ENCODE measurements at regions not wholly inside any gene's neighbourhood (a gene's known extent, or its start where the extent isn't known, plus 50 kb on each side); places are given as distances from the start of the nearest gene placed in this dataset.

GRCh38 chr17:6314311-6314710, 120.6 kb downstream of the AIPL1 start:
- 61 to 73% methylated on average over 3 of the region's 3 CpGs for WGBS, 2 donors
- H3K4me3 ChIP-seq, result no peak overlapping the region
- H3K9me3 ChIP-seq, result peaks cover 0 to under 1% (median 0%) of the 10 kb centered on the region in 4 donors
- H3K4me1 ChIP-seq, result no peaks in the 10 kb centered on the region
- H3K27me3 ChIP-seq, result no peaks in the 10 kb centered on the region
- no peak overlapping the region for H3K27ac ChIP-seq
- H3K36me3 ChIP-seq, result no peaks in the 10 kb centered on the region
- no peak for TF ChIP-seq EP300 (IDR thresholded peaks at IDR 0.05)
- no peak for TF ChIP-seq POLR2A (IDR thresholded peaks at IDR 0.05)
- TF ChIP-seq CTCF (IDR thresholded peaks at IDR 0.05), result no peak
- DNase-seq (ENCODE audit: low spot score in 2 of 2), result no peak

GRCh38 chr17:6313835-6314234, 121.1 kb downstream of the AIPL1 start:
- no peaks in the 10 kb centered on the region for H3K27me3 ChIP-seq
- H3K27ac ChIP-seq, result no peak overlapping the region
- H3K9me3 ChIP-seq, result no peaks in the 10 kb centered on the region
- no peaks in the 10 kb centered on the region for H3K36me3 ChIP-seq
- H3K4me3 ChIP-seq, result no peak overlapping the region
- 81 to 90% methylated on average over 12 of the region's 12 CpGs for WGBS, 2 donors
- no peaks in the 10 kb centered on the region for H3K4me1 ChIP-seq
- DNase-seq (ENCODE audit: low spot score in 2 of 2), result no peak
- TF ChIP-seq EP300 (IDR thresholded peaks at IDR 0.05) (no peak), POLR2A (IDR thresholded peaks at IDR 0.05) (no peak)

DNA sequence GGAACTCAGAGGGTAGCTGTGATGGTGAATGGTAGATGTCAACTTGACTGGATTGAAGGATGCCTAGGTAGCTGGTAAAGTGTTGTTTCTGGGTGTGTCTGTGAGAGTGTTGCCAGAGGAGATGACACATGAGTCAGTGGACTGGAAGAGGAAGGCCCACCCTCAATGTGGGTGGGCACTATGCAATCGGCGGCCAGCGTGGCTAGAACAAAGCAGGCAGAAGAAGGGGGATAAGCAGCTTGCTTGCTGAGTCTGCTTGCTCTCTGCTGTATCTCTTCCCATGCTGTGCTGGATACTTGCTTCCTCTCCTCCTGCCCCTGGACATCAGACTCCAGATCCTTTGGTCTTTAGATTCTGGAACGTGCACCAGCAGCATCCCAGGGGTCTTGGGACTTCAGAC, 128.1 kb downstream of the AIPL1 start:
- WGBS, 2 donors, result 19 to 21% methylated on average over 4 of the region's 4 CpGs
- no peaks in the 10 kb centered on the region for H3K27me3 ChIP-seq
- no peak overlapping the region for H3K4me3 ChIP-seq
- no peaks in the 10 kb centered on the region for H3K36me3 ChIP-seq
- no peaks in the 10 kb centered on the region for H3K4me1 ChIP-seq
- TF ChIP-seq POLR2A (IDR thresholded peaks at IDR 0.05), result no peak
- TF ChIP-seq CTCF (IDR thresholded peaks at IDR 0.05), result no peak
- no peak for TF ChIP-seq EP300 (IDR thresholded peaks at IDR 0.05)
- H3K9me3 ChIP-seq, result peaks cover 0 to 16% (median 0%) of the 10 kb centered on the region in 4 donors
- DNase-seq (ENCODE audit: low spot score in 2 of 2), result no peak
- H3K27ac ChIP-seq, result no peak overlapping the region

DNA sequence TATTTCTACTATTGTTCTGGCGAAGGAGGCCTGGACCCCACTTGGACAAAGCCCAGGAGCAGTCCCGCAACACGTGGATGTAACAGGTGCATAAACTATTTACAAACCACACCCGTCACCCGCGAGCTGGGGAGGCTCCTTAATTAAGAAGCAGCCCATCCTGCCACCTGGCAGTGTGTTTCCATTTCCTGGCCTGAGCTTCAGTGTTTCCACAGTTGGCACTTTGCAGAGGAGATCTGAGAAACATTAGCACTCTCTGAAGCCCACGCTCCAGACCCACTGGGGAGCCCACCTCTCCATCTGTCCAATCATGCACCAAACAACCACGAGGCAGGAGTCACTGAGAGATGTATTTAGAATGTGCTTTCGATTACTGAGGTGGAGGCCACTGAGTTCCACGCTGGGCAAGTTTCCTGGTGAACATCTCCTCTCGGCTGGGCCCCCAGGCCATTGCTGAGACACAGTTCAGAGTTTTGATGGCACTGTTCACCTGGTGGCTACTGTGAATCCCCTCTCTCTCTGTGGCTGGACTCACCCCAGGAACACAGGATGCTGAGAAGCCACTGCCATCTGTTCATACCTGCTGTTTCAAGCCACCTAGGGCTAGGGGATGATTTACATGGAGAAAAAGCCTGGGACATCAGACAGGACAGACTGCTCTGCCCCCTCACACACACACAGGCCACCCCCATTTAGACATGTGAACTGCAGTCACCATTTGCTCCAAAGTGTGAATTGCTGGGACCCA, 129.1 kb downstream of the AIPL1 start:
- H3K27ac ChIP-seq, result no peak overlapping the region
- H3K4me1 ChIP-seq, result no peaks in the 10 kb centered on the region
- peaks cover 0 to 16% (median 0%) of the 10 kb centered on the region in 4 donors for H3K9me3 ChIP-seq
- H3K36me3 ChIP-seq, result no peaks in the 10 kb centered on the region
- 59 to 60% methylated on average over 11 of the region's 11 CpGs for WGBS, 2 donors
- DNase-seq (ENCODE audit: low spot score in 2 of 2), result no peak
- TF ChIP-seq EP300 (IDR thresholded peaks at IDR 0.05), result no peak
- H3K4me3 ChIP-seq, result no peak overlapping the region
- H3K27me3 ChIP-seq, result no peaks in the 10 kb centered on the region

- no peak for DNase-seq (ENCODE audit: low spot score in 2 of 2)
Observed at GRCh38 chr17:6304894-6305612, 129.9 kb downstream of the AIPL1 start.

More at GRCh38 chr17:6304894-6305612, 129.9 kb downstream of the AIPL1 start:
- Histone ChIP-seq H3K4me1 (no peaks in the 10 kb centered on the region), H3K27ac (no peak overlapping the region), H3K36me3 (no peaks in the 10 kb centered on the region), H3K9me3 (peaks cover 0 to 16% (median 0%) of the 10 kb centered on the region in 4 donors), H3K4me3 (no peak overlapping the region), H3K27me3 (no peaks in the 10 kb centered on the region)
- TF ChIP-seq CTCF (IDR thresholded peaks at IDR 0.05) (no peak), EP300 (IDR thresholded peaks at IDR 0.05) (no peak), POLR2A (IDR thresholded peaks at IDR 0.05) (no peak)
- 48 to 65% methylated on average over 3 of the region's 3 CpGs for WGBS, 2 donors
